GM12878 (cell line): ENCODE measurements at regions not wholly inside any gene's neighbourhood (a gene's known extent, or its start where the extent isn't known, plus 50 kb on each side); places are given as distances from the start of the nearest gene placed in this dataset.

Source experiments
- BCLAF1 ChIP-seq: fragments of 450-650 bp; IDR thresholded peaks from 2 replicates; pipeline ENCODE4 v1.6.1; 2017; ENCODE audit warnings: antibody characterized with exemption, mild to moderate bottlenecking, moderate library complexity
- CHD2 ChIP-seq: IDR thresholded peaks from 2 replicates; pipeline ENCODE4 v1.6.1; 2011; ENCODE audit warnings: low read depth, low read length, improper control_type of control experiment, borderline replicate concordance
- CTCF ChIP-seq, 3 experiments: IDR thresholded peaks in 2 of 3; conservative IDR thresholded peaks in 1 of 3; 2 replicates each; pipeline ENCODE4 v1.5.1; 2011; ENCODE audit warnings: low read depth in 3 of 3, low read length in 3 of 3, mild to moderate bottlenecking in 3 of 3, control low read depth in 2 of 3, moderate library complexity in 2 of 3, inconsistent platforms in 1 of 3, mixed read lengths in 1 of 3; ENCODE audit not compliant: control insufficient read depth in 2 of 3, insufficient read depth in 1 of 3; ENCODE audit errors: extremely low read depth in 1 of 3
- ELK1 ChIP-seq: IDR thresholded peaks from 2 replicates; pipeline ENCODE4 v1.6.1; 2012; ENCODE audit warnings: low read depth, low read length, improper control_type of control experiment
- HCFC1 ChIP-seq: fragments of 150-350 bp; IDR thresholded peaks from 2 replicates; pipeline ENCODE4 v1.6.1; 2014; ENCODE audit warnings: low read length
- RCOR1 ChIP-seq: conservative IDR thresholded peaks from 2 replicates; pipeline ENCODE4 v1.6.1; 2012; ENCODE audit warnings: low read depth, low read length, improper control_type of control experiment
- TAF1 ChIP-seq: IDR thresholded peaks from 2 replicates; pipeline ENCODE4 v1.6.1; 2011; ENCODE audit warnings: mild to moderate bottlenecking, low read depth, low read length, borderline replicate concordance
- ZNF274 ChIP-seq: IDR thresholded peaks from one replicate; pipeline ENCODE4 v1.8.0; 2011; ENCODE audit not compliant: insufficient read length, insufficient read depth
- ZNF622 ChIP-seq: fragments of 450-650 bp; IDR thresholded peaks from 2 replicates; pipeline ENCODE4 v1.6.1; 2017; ENCODE audit warnings: mild to moderate bottlenecking, inconsistent platforms
- ZZZ3 ChIP-seq: IDR thresholded peaks from 2 replicates; pipeline ENCODE4 v1.6.1; 2011; ENCODE audit warnings: low read depth; ENCODE audit not compliant: control insufficient read depth, insufficient read length
- TF ChIP-seq, protein P1 (sequence below): fragments of 450-650 bp; IDR thresholded peaks from 2 replicates; pipeline ENCODE4 v1.6.1; 2018; ENCODE audit warnings: borderline replicate concordance, mild to moderate bottlenecking; ENCODE audit not compliant: partially characterized antibody

GRCh38 chr5:98066910-98067309 lies 706.6 kb upstream of the RGMB start:
- TF ChIP-seq, protein P1, sequence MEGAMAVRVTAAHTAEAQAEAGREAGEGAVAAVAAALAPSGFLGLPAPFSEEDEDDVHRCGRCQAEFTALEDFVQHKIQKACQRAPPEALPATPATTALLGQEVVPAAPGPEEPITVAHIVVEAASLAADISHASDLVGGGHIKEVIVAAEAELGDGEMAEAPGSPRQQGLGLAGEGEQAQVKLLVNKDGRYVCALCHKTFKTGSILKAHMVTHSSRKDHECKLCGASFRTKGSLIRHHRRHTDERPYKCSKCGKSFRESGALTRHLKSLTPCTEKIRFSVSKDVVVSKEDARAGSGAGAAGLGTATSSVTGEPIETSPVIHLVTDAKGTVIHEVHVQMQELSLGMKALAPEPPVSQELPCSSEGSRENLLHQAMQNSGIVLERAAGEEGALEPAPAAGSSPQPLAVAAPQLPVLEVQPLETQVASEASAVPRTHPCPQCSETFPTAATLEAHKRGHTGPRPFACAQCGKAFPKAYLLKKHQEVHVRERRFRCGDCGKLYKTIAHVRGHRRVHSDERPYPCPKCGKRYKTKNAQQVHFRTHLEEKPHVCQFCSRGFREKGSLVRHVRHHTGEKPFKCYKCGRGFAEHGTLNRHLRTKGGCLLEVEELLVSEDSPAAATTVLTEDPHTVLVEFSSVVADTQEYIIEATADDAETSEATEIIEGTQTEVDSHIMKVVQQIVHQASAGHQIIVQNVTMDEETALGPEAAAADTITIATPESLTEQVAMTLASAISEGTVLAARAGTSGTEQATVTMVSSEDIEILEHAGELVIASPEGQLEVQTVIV = no peak
- TF ChIP-seq ZZZ3 = no peak
- TF ChIP-seq TAF1 = no peak
- no peak for TF ChIP-seq HCFC1
- TF ChIP-seq ZNF274 = no peak
- no peak for TF ChIP-seq RCOR1
- no peak for TF ChIP-seq CHD2
- TF ChIP-seq ELK1 = no peak
- TF ChIP-seq ZNF622 = no peak
- no peak for TF ChIP-seq BCLAF1
- no peak for TF ChIP-seq CTCF (IDR thresholded peaks at IDR 0.05 in 2 of 3, conservative IDR thresholded peaks at IDR 0.05 in 1 of 3; ENCODE audit: control insufficient read depth in 2 of 3, extremely low read depth in 1 of 3, insufficient read depth in 1 of 3, low read depth in 3 of 3, low read length in 3 of 3)
